Right lobe of liver (tissue), 6 donors: ENCODE measurements at regions not wholly inside any gene's neighbourhood (a gene's known extent, or its start where the extent isn't known, plus 50 kb on each side); places are given as distances from the start of the nearest gene placed in this dataset.

Experiments used
- ATAC-seq, 4 donors: fragments of 200-7000 bp; cut with Tn5 transposase; one replicate each; pipeline ENCODE4 v1.9.1; 2020; ENCODE audit warnings: mild to moderate bottlenecking in 4 of 4, moderate library complexity in 4 of 4
- DNase-seq, 3 donors: peaks; one replicate each; pipeline ENCODE4 v3.0.0-alpha.2; 2020
- H3K27ac ChIP-seq, 3 donors: fragments of 200-600 bp; one replicate each; pipeline ENCODE4 v1.8.0; 2022
- H3K27me3 ChIP-seq, 2 donors: fragments of 200-600 bp; one replicate each; pipeline ENCODE4 v1.8.0; 2022
- H3K36me3 ChIP-seq, 4 donors: fragments of 200-600 bp; sonication (generic) in 1 of 4; one replicate each; pipeline versions ENCODE4 v1.5.1 to v1.8.0; 2017 to 2022; ENCODE audit warnings: control low read depth in 1 of 4
- H3K4me1 ChIP-seq, 4 donors: fragments of 200-600 bp; sonication (generic) in 1 of 4; one replicate each; pipeline versions ENCODE4 v1.5.1 to v1.8.0; 2017 to 2022; ENCODE audit warnings: control low read depth in 1 of 4
- H3K4me3 ChIP-seq, 3 donors: fragments of 200-600 bp; one replicate each; pipeline ENCODE4 v1.8.0; 2022
- H3K9me3 ChIP-seq, 4 donors: fragments of 200-600 bp; sonication (generic) in 1 of 4; one replicate each; pipeline versions ENCODE4 v1.5.1 to v1.8.0; 2017 to 2022; ENCODE audit warnings: control low read depth in 1 of 4
- CTCF ChIP-seq, 4 donors: fragments of 200-600 bp in 3 of 4; fragments of 450-650 bp in 1 of 4; IDR thresholded peaks; one replicate each; pipeline versions ENCODE4 v1.5.1 to v1.8.0; 2016 to 2022; ENCODE audit warnings: antibody characterized with exemption in 4 of 4, mild to moderate bottlenecking in 2 of 4
- POLR2A ChIP-seq: fragments of 450-650 bp; IDR thresholded peaks from one replicate; pipeline ENCODE4 v1.6.1; 2017; ENCODE audit warnings: antibody characterized with exemption, mild to moderate bottlenecking
- WGBS: methylation state at CpG from one replicate; pipeline ENCODE4 v1.1.6; 2018; ENCODE audit warnings: low coverage, low lambda C conversion rate; ENCODE audit not compliant: insufficient coverage; ENCODE audit errors: missing lambda C conversion rate; 5-methylcytosine and 5-hydroxymethylcytosine counted together
- intact Hi-C, 2 donors: fragments of 100-400 bp; cut with DNase I; formaldehyde crosslinking; loops; one replicate each; pipeline versions ENCODE4 v1.11.2 to v1.14.1; 2022
- donor health status: DM: no; HTN: yes; CAD: no.
- donor health status: DM: no; HTN: no; CAD: no.
- donor health status: DM: no; HTN: no; CAD: no.
- donor health status: DM: no; HTN: yes; CAD: no.
- donor health status: DM: no; HTN: yes; CAD: no.

- 49% methylated on average over 3 of the region's 3 CpGs for WGBS
- TF ChIP-seq CTCF (IDR thresholded peaks at IDR 0.05) (no peak), POLR2A (no peak)
- DNase-seq, result no peak
These were observed 336.8 kb downstream of the BCOR start for GRCh38 chrX:39760930-39761329.

GRCh38 chrX:39762266-39762841, 335.4 kb downstream of the BCOR start:
- DNase-seq (no peak), ATAC-seq (no peak)
- Histone ChIP-seq H3K4me1 (peaks cover 0 to 8% (median 3%) of the 10 kb centered on the region in 4 donors), H3K36me3 (no peaks in the 10 kb centered on the region), H3K9me3 (no peaks in the 10 kb centered on the region), H3K27me3 (no peaks in the 10 kb centered on the region), H3K4me3 (no peak overlapping the region), H3K27ac (no peak overlapping the region)
- intact Hi-C loops, result no loop called here
- WGBS, result 76% methylated on average over 5 of the region's 5 CpGs
- no peak for TF ChIP-seq POLR2A
- TF ChIP-seq CTCF (IDR thresholded peaks at IDR 0.05), result no peak

More at GRCh38 chrX:39760930-39761329, 336.8 kb downstream of the BCOR start:
- intact Hi-C loops, result no loop called here
- no peaks in the 10 kb centered on the region for H3K36me3 ChIP-seq
- H3K27ac ChIP-seq, result no peak overlapping the region
- no peaks in the 10 kb centered on the region for H3K9me3 ChIP-seq
- H3K4me1 ChIP-seq, result peaks cover 0 to 8% (median 3%) of the 10 kb centered on the region in 4 donors
- H3K27me3 ChIP-seq, result no peaks in the 10 kb centered on the region
- no peak for ATAC-seq
- no peak overlapping the region for H3K4me3 ChIP-seq

- Histone ChIP-seq H3K4me1 (peaks cover 0 to 8% (median 3%) of the 10 kb centered on the region in 4 donors), H3K36me3 (no peaks in the 10 kb centered on the region), H3K27me3 (no peaks in the 10 kb centered on the region), H3K4me3 (no peak overlapping the region), H3K9me3 (no peaks in the 10 kb centered on the region), H3K27ac (no peak overlapping the region)
- WGBS, result 74% methylated on average over 9 of the region's 10 CpGs
- DNase-seq, result no peak
- TF ChIP-seq POLR2A (no peak), CTCF (IDR thresholded peaks at IDR 0.05) (no peak)
- intact Hi-C loops, result no loop called here
- no peak for ATAC-seq
These were observed 333.3 kb downstream of the BCOR start for GRCh38 chrX:39764441-39764914.

GRCh38 chrX:39765327-39765726, 332.4 kb downstream of the BCOR start:
- no peak for ATAC-seq
- H3K27me3 ChIP-seq, result no peaks in the 10 kb centered on the region
- intact Hi-C loops, result no loop called here
- H3K4me3 ChIP-seq, result no peak overlapping the region
- TF ChIP-seq POLR2A (no peak), CTCF (IDR thresholded peaks at IDR 0.05) (no peak)
- DNase-seq, result no peak
- H3K36me3 ChIP-seq, result no peaks in the 10 kb centered on the region
- WGBS, result 46% methylated on average over 4 of the region's 7 CpGs
- H3K4me1 ChIP-seq, result peaks cover 0 to 5% (median 1%) of the 10 kb centered on the region in 4 donors
- H3K9me3 ChIP-seq, result no peaks in the 10 kb centered on the region
- no peak overlapping the region for H3K27ac ChIP-seq
